Activated T-helper 1 cell treated with anti-CD3 and anti-CD28 coated beads, Interleukin-12 subunit alpha, Interleukin-12 subunit beta, Interleukin-2, Interleukin-4 antibody, amounts not matched to agents 30 ng/mL and 10 ng/mL and 1 ng/mL, durations not matched to agents 14 hours and 24 hours and 36 hours (primary cell): ENCODE measurements at regions not wholly inside any gene's neighbourhood (a gene's known extent, or its start where the extent isn't known, plus 50 kb on each side); places are given as distances from the start of the nearest gene placed in this dataset.
A peak's percentile ranks its signal among the peaks of the same experiment; 100 is the strongest.
"Not testable (repeated sequence)": the region's sequence is repeated elsewhere in the genome, so short reads cannot be mapped to it uniquely, and the experiment has no call there.

Experiments used
- DNase-seq: peaks from one replicate; pipeline ENCODE4 v3.0.0; 2021; ENCODE audit warnings: low spot score
- H3K27ac Mint-ChIP-seq: one replicate; pipeline ENCODE4 v1.8.0; 2021; ENCODE audit warnings: mild to moderate bottlenecking, mixed read lengths
- H3K27me3 Mint-ChIP-seq: one replicate; pipeline ENCODE4 v1.8.0; 2022; ENCODE audit warnings: mild to moderate bottlenecking, moderate library complexity, mixed read lengths; ENCODE audit not compliant: insufficient read depth
- H3K36me3 Mint-ChIP-seq: one replicate; pipeline ENCODE4 v1.8.0; 2021; ENCODE audit warnings: low read depth, mixed read lengths
- H3K4me1 Mint-ChIP-seq: one replicate; pipeline ENCODE4 v1.8.0; 2021; ENCODE audit warnings: low read depth, mixed read lengths
- H3K4me3 Mint-ChIP-seq: one replicate; pipeline ENCODE4 v1.8.0; 2021; ENCODE audit warnings: mild to moderate bottlenecking, moderate library complexity, mixed read lengths
- H3K9me3 Mint-ChIP-seq: one replicate; pipeline ENCODE4 v1.8.0; 2021; ENCODE audit warnings: mixed read lengths
- intact Hi-C: fragments of 100-400 bp; cut with micrococcal nuclease; formaldehyde crosslinking; loops from one replicate; pipeline ENCODE4 v1.15.1; 2024

DNA sequence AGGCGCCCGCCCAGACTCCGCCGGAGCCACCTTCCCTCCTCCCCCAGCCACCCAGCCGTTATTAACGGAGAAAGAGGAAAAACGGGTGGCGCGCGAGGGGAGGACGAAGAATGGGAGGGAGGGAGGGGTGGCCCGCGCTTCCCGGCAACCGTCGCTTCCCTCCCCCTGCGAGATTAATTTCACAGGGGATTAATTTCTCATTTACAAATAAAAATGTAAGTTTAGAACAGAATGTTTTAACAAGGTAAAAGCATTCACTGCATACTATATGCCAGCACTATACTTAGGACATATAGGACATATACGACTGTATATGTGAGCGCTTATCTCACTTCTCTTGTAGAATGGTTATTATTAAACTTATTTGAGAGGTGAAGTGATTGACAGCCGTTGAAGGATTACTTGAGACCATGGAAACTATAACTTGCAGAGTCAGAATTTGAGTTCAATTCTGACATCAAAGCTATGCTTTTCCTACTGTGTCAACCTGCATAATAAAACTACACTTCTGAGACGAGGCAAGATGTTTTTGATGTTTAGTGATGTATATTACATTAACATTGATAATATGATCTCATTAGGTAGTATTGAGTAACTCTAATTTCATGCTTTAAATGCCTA, 120.5 kb upstream of the WIPF3 start:
- H3K9me3 Mint-ChIP-seq, intact Hi-C loops, H3K36me3 Mint-ChIP-seq, H3K27ac Mint-ChIP-seq, DNase-seq, H3K4me1 Mint-ChIP-seq: not testable (repeated sequence)
- H3K27me3 Mint-ChIP-seq: peaks cover 23% of the 10 kb centered on the region
- H3K4me3 Mint-ChIP-seq: peak overlapping the region; percentile 68

DNA sequence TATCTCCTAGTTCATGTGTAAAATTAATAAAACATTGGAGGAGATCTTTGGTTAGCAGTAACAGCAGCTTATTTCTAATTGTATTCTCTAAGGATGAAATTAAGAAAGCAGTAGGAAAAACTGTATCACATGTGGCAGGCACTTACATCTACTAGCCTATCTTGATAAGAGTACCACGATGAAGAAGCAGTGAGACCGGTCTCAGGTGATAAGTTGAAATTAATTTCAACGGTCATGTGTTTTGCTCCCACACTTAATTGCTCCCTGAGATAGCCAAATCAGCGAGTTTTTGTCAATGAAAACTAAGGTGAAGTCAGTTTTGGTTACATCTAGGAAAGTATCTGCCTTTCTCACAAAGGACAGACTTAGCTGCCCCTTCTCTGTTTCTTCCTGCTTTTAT, 115.8 kb upstream of the WIPF3 start:
- H3K9me3 Mint-ChIP-seq, H3K4me3 Mint-ChIP-seq, DNase-seq, H3K27ac Mint-ChIP-seq, intact Hi-C loops, H3K36me3 Mint-ChIP-seq, H3K4me1 Mint-ChIP-seq: not testable (repeated sequence)
- H3K27me3 Mint-ChIP-seq: peaks cover 13% of the 10 kb centered on the region

DNA sequence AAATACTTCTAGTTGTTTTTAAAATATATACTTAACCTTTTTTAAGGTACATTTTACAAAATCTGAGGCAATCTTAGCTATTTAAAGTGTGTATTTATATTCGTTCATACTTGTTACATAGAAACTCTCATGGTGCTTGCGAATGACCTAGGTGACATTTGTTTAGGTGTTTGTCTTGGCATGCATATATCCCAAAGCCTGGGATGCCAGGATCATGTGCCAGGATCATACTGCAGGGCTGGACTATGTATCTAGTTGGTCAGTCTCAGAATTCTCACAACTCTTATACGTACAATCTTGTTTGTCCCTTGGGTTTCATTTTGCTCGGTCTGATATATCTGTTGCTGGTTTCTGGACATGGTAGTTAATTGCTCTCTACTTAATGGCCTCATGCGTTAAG, 109.9 kb upstream of the WIPF3 start:
- H3K27ac Mint-ChIP-seq, DNase-seq, H3K4me3 Mint-ChIP-seq, H3K36me3 Mint-ChIP-seq, H3K9me3 Mint-ChIP-seq, H3K4me1 Mint-ChIP-seq, H3K27me3 Mint-ChIP-seq, intact Hi-C loops: not testable (repeated sequence)

DNA sequence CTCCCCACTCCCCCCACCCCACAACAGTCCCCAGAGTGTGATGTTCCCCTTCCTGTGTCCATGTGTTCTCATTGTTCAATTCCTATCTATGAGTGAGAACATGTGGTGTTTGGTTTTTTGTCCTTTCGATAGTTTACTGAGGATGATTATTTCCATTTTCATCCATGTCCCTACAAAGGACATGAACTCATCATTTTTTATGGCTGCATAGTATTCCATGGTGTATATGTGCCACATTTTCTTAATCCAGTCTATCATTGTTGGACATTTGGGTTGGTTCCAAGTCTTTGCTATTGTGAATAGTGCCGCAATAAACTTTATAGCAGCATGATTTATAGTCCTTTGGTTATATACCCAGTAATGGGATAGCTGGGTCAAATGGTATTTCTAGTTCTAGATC, 106.6 kb upstream of the WIPF3 start:
- DNase-seq, H3K4me1 Mint-ChIP-seq, H3K27me3 Mint-ChIP-seq, intact Hi-C loops, H3K36me3 Mint-ChIP-seq, H3K27ac Mint-ChIP-seq, H3K4me3 Mint-ChIP-seq, H3K9me3 Mint-ChIP-seq: not testable (repeated sequence)

DNA sequence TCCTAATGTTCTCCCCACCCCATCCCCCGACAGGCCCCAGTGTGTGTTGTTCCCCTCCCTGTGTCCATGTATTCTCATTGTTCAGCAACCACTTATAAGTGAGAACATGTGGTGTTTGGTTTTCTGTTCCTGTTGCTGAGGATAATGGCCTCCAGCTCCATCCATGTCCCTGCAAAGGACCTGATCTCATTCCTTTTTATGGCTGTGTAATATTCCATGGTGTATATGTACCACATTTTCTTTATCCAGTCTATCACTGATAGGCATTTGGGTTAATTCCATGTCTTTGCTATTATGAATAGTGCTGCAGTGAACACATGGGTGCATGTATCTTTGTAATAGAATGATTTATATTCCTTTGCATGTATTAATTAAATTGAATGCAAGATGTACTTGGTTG, 104.8 kb upstream of the WIPF3 start:
- H3K4me1 Mint-ChIP-seq, H3K27ac Mint-ChIP-seq, H3K27me3 Mint-ChIP-seq, H3K4me3 Mint-ChIP-seq, H3K36me3 Mint-ChIP-seq, intact Hi-C loops, H3K9me3 Mint-ChIP-seq, DNase-seq: not testable (repeated sequence)

DNA sequence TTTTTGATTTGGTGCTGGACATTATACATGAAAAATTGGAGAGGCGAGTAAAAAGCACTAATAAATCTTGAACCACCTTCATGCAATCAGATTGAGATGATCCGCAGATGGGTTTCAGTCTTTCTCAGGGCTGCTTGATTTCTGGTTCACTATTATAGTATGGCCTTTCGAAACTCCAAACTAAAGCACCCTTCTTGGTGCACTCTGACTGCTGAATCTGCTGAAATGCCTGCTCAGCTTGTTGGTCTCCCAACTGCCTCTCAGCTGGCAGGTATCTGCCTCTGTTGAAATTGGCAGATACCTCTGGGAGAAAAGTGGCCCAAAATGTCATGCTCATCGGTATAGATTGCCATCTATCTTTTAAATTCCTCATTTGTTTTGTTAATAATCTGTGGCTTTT, 102.5 kb upstream of the WIPF3 start:
- H3K9me3 Mint-ChIP-seq, intact Hi-C loops: not testable (repeated sequence)

DNA sequence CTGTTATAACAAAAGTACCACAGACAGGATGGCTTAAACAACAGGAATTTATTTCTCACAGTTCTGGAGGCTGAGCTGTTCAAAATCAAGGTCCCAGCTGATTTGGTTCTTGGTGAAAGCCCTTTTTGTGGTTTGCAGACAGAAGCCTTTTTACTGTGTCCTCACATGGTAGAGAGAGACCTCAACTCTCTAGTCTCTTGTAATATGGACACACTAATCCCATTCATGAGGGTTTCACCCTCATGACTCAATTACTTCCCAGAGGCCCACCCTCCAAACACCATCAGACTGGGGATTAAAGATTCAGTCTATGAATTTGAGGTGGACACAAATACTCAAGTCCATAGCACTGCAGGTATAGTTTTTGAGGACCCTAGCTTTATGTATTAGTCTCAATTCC, 97.3 kb upstream of the WIPF3 start:
- H3K9me3 Mint-ChIP-seq, intact Hi-C loops, H3K4me1 Mint-ChIP-seq, H3K27ac Mint-ChIP-seq, DNase-seq, H3K36me3 Mint-ChIP-seq, H3K4me3 Mint-ChIP-seq, H3K27me3 Mint-ChIP-seq: not testable (repeated sequence)

More for the DNA sequence above, 102.5 kb upstream of the WIPF3 start:
- not testable (repeated sequence) for H3K4me3 Mint-ChIP-seq, H3K4me1 Mint-ChIP-seq, H3K27ac Mint-ChIP-seq, DNase-seq, H3K27me3 Mint-ChIP-seq, H3K36me3 Mint-ChIP-seq

DNA sequence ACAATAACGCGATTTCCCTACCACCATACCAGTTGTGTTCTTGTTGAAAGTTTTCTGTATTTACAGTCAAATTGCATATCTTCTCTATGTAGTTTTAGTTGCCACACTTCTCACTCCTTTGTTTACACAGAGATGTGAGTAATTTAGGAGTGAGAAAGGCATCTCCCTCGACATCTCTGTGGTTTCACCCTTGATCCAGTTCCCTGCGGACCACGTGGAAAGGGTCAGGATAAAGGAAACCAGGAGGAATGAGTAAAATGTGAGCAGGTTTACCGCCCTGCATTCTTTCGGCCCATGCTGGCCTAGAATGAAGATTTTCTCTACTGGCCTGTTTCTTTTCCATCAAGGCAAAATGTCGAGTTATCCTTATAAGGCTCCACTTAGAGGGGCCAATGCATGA, 83.2 kb upstream of the WIPF3 start:
- H3K4me3 Mint-ChIP-seq, H3K4me1 Mint-ChIP-seq, H3K9me3 Mint-ChIP-seq, H3K27me3 Mint-ChIP-seq, DNase-seq, H3K27ac Mint-ChIP-seq, intact Hi-C loops, H3K36me3 Mint-ChIP-seq: not testable (repeated sequence)

DNA sequence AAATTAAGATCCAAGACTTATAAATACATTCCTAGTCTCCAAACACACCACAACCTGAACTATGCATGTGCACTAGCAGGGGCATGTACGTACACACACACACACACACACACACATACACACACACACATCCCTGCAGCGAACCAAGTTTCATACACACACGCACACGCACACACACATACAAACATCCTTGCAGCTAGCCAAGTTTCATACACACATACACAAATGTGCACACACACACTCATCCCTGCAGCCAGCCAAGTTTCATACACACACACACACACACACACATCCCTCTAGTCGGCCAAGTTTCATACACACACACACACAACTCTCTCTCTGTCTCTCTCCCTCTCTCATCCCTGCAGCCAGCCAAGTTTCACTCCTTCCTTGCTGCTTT, 82.7 kb upstream of the WIPF3 start:
- Mint-ChIP-seq H3K4me1 (no peaks in the 10 kb centered on the region), H3K27me3 (peaks cover 2% of the 10 kb centered on the region), H3K36me3 (no peaks in the 10 kb centered on the region), H3K4me3 (no peak overlapping the region), H3K9me3 (no peaks in the 10 kb centered on the region), H3K27ac (no peak overlapping the region)
- no peak for DNase-seq
- intact Hi-C loops: no loop called here

DNA sequence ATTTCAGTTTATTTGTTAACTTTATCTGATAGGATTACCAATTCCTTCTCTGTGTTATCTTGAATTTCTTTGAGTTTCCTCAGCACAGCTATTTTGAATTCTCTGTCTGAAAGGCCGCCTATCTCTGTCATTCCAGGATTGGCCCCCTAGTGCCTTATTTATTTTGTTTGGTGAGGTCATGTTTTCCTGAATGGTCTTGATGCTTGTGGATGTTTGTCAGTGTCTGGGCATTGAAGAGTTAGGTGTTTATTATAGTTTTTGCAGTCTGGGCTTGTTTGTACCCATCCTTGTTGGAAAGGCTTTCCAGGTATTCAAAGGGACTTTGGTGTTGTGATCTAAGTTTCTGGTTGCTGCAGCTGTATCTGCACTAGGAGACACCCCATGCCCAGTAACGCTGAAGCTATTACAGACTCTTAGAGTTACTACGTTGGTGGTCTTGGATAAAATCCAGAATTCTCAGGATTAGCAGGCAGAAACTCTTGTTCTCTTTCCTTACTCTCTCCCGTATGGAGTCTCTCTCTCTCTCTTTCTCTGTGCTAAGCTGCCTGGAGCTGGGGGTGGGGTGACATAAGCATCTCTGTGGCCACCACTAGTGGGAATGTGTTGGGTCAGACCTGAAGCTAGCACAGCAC, 76.7 kb upstream of the WIPF3 start:
- H3K27me3 Mint-ChIP-seq, H3K9me3 Mint-ChIP-seq, intact Hi-C loops, H3K36me3 Mint-ChIP-seq, H3K4me3 Mint-ChIP-seq, DNase-seq, H3K4me1 Mint-ChIP-seq, H3K27ac Mint-ChIP-seq: not testable (repeated sequence)

DNA sequence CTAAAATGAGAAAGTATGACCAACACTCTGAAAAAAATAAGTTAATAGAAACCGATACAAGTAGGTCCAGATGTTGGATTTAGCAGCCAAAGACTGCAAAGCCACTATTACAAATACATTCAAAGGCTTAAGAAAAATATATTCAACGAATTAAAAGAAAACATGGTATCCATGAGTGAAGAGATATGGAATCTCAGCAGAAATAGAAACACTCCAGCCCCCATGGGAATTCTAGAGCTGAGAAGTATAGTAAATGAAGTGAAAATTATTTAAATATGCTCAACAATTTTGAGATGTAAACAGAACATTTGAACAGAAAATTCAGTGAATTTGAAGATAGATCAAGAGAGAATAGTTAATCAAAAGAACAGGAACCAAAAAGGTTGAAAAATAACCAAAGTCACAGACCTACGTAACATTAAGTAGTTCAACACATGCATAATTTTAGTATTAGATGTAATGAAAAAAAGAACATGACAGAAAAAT, 72.0 kb upstream of the WIPF3 start:
- DNase-seq: no peak
- Mint-ChIP-seq H3K27me3 (peaks cover 2% of the 10 kb centered on the region), H3K4me3 (no peak overlapping the region), H3K27ac (no peak overlapping the region), H3K4me1 (no peaks in the 10 kb centered on the region), H3K36me3 (no peaks in the 10 kb centered on the region), H3K9me3 (no peaks in the 10 kb centered on the region)
- intact Hi-C loops: no loop called here

DNA sequence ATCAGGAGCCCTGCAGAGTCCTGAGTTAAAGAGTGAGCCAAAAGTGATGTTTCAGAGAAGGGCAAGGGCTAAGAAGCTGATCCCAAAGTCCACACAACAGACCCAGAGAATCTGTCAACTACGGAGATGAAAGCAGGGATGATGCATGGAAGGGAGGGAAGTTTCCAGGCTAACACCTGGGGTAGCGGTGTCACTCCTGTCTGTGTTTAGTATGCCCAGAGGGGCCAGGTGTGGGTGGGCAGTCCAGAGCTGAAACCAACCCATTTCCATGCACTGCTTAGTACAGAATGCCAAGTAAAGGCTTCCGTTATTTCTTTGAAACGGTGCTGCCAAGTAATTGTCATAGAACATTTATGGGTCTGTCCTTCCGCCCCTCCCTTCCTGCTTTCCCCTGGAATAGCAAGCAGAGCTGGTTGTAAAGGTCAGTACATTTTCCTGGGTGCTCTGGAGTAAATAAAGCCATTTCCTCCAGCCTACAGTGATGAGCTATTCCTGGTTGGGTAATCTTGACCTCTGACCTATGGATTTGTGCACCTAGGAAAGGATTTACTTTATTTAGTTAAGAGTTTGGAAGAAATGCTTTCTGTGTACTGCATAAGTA, 58.6 kb upstream of the WIPF3 start:
- not testable (repeated sequence) for H3K9me3 Mint-ChIP-seq, H3K27me3 Mint-ChIP-seq, H3K4me1 Mint-ChIP-seq, H3K27ac Mint-ChIP-seq, H3K36me3 Mint-ChIP-seq, DNase-seq, H3K4me3 Mint-ChIP-seq
- intact Hi-C loops: loop anchor here (1.0 to 5.0 kb wide), 3 partner anchors 115 to 315 kb away; no protein-coding TSS in a partner anchor

DNA sequence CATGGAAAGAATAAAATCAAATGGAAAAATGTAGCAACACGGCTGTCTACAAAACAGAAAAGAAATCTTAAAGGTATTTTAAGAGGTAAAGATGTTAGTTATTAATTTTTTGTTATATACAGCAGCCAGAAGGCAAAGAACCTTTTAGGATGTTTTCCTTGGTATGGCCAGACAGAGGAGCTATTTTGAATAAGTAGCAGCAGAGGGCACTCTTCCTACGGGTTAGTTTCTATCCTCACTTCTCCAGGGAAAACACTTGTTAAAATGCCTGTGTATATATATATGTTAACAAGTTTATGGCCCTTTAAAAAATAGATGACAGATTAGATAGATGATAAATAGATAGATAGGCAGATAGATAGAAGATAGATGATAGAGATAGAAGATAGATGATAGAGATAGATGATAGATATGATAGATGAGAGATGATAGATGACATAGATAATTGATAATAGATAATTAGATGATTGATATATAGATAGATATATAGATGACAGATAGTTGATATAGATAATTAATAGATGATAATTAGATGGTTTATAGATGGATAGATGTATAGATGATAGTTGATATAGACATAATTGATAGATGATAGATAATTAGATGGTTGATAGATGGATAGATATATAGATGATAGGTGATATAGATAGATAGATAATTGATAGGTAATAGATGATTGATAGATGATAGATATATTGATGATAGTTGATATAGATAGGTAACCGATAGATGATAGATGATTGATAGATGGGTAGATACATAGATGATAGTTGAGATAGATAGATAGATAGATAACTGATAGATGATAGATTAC, 57.8 kb upstream of the WIPF3 start:
- H3K4me3 Mint-ChIP-seq: no peak overlapping the region
- DNase-seq: no peak
- no peaks in the 10 kb centered on the region for H3K36me3 Mint-ChIP-seq
- intact Hi-C loops: loop anchor here (1.0 to 5.0 kb wide), 3 partner anchors 116 to 314 kb away; no protein-coding TSS in a partner anchor
- H3K27ac Mint-ChIP-seq: no peak overlapping the region
- no peaks in the 10 kb centered on the region for H3K4me1 Mint-ChIP-seq
- H3K27me3 Mint-ChIP-seq: peaks cover 7% of the 10 kb centered on the region
- no peaks in the 10 kb centered on the region for H3K9me3 Mint-ChIP-seq
